K562 (cell line): ENCODE measurements at regions not wholly inside any gene's neighbourhood (a gene's known extent, or its start where the extent isn't known, plus 50 kb on each side); places are given as distances from the start of the nearest gene placed in this dataset.

ENCODE experiments used
- ATF2 ChIP-seq: sonication (generic); formaldehyde crosslinking; IDR thresholded peaks from 2 replicates; pipeline ENCODE4 v1.8.1; 2022; ENCODE audit warnings: missing genetic modification reagents
- CTCF ChIP-seq, 3 experiments: IDR thresholded peaks in 2 of 3; conservative IDR thresholded peaks in 1 of 3; 2 replicates each; pipeline ENCODE4 v1.5.1; 2011 to 2012; ENCODE audit warnings: low read length in 3 of 3, mild to moderate bottlenecking in 3 of 3, control low read depth in 2 of 3, improper control_type of control experiment in 1 of 3, inconsistent platforms in 1 of 3, low read depth in 1 of 3, mixed read lengths in 1 of 3, moderate library complexity in 1 of 3; ENCODE audit not compliant: insufficient read depth in 2 of 3
- POLR2A ChIP-seq: fragments of 450-650 bp; conservative IDR thresholded peaks from 2 replicates; pipeline ENCODE4 v1.6.1; 2016
- SMAD1 ChIP-seq: fragments of 150-350 bp; IDR thresholded peaks from 2 replicates; pipeline ENCODE4 v1.6.1; 2014; ENCODE audit warnings: low read length, low read depth; ENCODE audit not compliant: partially characterized antibody
- TAF7 ChIP-seq: fragments of 450-650 bp; IDR thresholded peaks from 2 replicates; pipeline ENCODE4 v1.6.1; 2016; ENCODE audit warnings: missing genetic modification characterization, missing compliant biosample characterization
- ZNF766 ChIP-seq: fragments of 200-800 bp; sonication (Bioruptor generic); conservative IDR thresholded peaks from 2 replicates; pipeline ENCODE4 v1.6.1; 2016; ENCODE audit warnings: missing genetic modification characterization, missing compliant biosample characterization

- TF ChIP-seq ZNF766 (CRISPR knock-in tag), result no peak
- no peak for TF ChIP-seq SMAD1
- TF ChIP-seq TAF7, result no peak
- TF ChIP-seq POLR2A, result no peak
- no peak for TF ChIP-seq ATF2 (CRISPR knock-in tag)
- no peak for TF ChIP-seq CTCF (IDR thresholded peaks at IDR 0.05 in 2 of 3, conservative IDR thresholded peaks at IDR 0.05 in 1 of 3; ENCODE audit: insufficient read depth in 2 of 3, low read depth in 1 of 3, low read length in 3 of 3)
Observed at GRCh38 chr1:226467443-226467842, 59.5 kb upstream of the PARP1 start.
